Calu3 (cell line): ENCODE measurements at regions not wholly inside any gene's neighbourhood (a gene's known extent, or its start where the extent isn't known, plus 50 kb on each side); places are given as distances from the start of the nearest gene placed in this dataset.

Experiments
- BruUV-seq: library from RNA; stranded (reverse); fragments of 400-500 nt; replicated peaks from 2 replicates; lab custom pipeline; 2021; lab: Mats Ljungman, UMichigan
- CTCF ChIA-PET: fragments of 300-600 bp; sonication (Branson Sonifier 250); formaldehyde crosslinking; loops from one replicate; lab custom pipeline; 2022; ENCODE audit warnings: antibody characterized with exemption; lab: Charles Lee
- DNase-seq: peaks from one replicate; pipeline ENCODE4 v3.0.0; 2022
- H3K27ac Mint-ChIP-seq: one replicate; pipeline ENCODE4 v1.8.0; 2022; ENCODE audit warnings: mixed read lengths; ENCODE audit not compliant: unreplicated experiment
- H3K27me3 Mint-ChIP-seq: one replicate; pipeline ENCODE4 v1.8.0; 2022; ENCODE audit warnings: mixed read lengths; ENCODE audit not compliant: unreplicated experiment
- H3K36me3 Mint-ChIP-seq: one replicate; pipeline ENCODE4 v1.8.0; 2022; ENCODE audit warnings: mild to moderate bottlenecking, moderate library complexity, mixed read lengths; ENCODE audit not compliant: insufficient read depth, unreplicated experiment
- H3K4me1 Mint-ChIP-seq: one replicate; pipeline ENCODE4 v1.8.0; 2022; ENCODE audit warnings: mild to moderate bottlenecking, low read depth, mixed read lengths; ENCODE audit not compliant: unreplicated experiment
- H3K4me3 Mint-ChIP-seq: one replicate; pipeline ENCODE4 v1.8.0; 2022; ENCODE audit warnings: mild to moderate bottlenecking, low read depth, moderate library complexity, mixed read lengths; ENCODE audit not compliant: unreplicated experiment
- H3K9me3 Mint-ChIP-seq: one replicate; pipeline ENCODE4 v1.8.0; 2022; ENCODE audit warnings: low read depth, mixed read lengths; ENCODE audit not compliant: unreplicated experiment
- intact Hi-C: fragments of 100-400 bp; cut with micrococcal nuclease; formaldehyde crosslinking; loops from one replicate; pipeline ENCODE4 v1.10.0; 2022; ENCODE audit not compliant: unreplicated experiment
- TF ChIP-seq, protein P1 (sequence below): fragments of 200-600 bp; IDR thresholded peaks from one replicate; pipeline ENCODE4 v1.8.0; 2022; ENCODE audit warnings: antibody characterized with exemption; ENCODE audit not compliant: unreplicated experiment

- no TSS peak for BruUV-seq
These were observed 604.7 kb downstream of the CBLN2 start for GRCh38 chr18:71939483-71939882.

DNA sequence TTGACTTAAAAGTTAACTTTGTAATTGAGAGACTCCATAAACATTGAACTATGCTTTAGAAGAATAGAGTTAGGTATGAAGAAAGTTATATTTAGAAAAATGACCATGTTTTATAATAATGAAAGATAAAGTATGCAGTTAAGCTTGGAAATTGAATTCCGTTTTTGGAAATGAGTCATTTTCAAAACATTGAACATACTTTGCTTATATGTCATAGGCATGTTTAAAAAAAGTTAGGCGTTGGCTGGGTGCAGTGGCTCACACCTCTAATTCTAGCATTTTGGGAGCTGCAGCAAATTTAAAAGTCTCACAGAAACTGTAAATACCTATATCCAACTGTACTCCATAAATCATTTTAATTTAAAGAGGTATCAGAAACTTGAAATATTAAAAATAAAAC is 607.4 kb downstream of the CBLN2 start:
- peaks cover 2% of the 10 kb centered on the region for H3K9me3 Mint-ChIP-seq
- H3K27ac Mint-ChIP-seq = no peak overlapping the region
- no peaks in the 10 kb centered on the region for H3K4me1 Mint-ChIP-seq
- TF ChIP-seq, protein P1, sequence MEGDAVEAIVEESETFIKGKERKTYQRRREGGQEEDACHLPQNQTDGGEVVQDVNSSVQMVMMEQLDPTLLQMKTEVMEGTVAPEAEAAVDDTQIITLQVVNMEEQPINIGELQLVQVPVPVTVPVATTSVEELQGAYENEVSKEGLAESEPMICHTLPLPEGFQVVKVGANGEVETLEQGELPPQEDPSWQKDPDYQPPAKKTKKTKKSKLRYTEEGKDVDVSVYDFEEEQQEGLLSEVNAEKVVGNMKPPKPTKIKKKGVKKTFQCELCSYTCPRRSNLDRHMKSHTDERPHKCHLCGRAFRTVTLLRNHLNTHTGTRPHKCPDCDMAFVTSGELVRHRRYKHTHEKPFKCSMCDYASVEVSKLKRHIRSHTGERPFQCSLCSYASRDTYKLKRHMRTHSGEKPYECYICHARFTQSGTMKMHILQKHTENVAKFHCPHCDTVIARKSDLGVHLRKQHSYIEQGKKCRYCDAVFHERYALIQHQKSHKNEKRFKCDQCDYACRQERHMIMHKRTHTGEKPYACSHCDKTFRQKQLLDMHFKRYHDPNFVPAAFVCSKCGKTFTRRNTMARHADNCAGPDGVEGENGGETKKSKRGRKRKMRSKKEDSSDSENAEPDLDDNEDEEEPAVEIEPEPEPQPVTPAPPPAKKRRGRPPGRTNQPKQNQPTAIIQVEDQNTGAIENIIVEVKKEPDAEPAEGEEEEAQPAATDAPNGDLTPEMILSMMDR = no peak
- DNase-seq = no peak
- CTCF ChIA-PET = no interaction called here
- H3K36me3 Mint-ChIP-seq = no peaks in the 10 kb centered on the region
- H3K4me3 Mint-ChIP-seq = no peak overlapping the region
- no peaks in the 10 kb centered on the region for H3K27me3 Mint-ChIP-seq
- no TSS peak for BruUV-seq
- intact Hi-C loops = no loop called here

More at GRCh38 chr18:71939483-71939882, 604.7 kb downstream of the CBLN2 start:
- CTCF ChIA-PET = no interaction called here
- TF ChIP-seq, protein P1 = no peak
- no peak overlapping the region for H3K4me3 Mint-ChIP-seq
- intact Hi-C loops = no loop called here
- H3K27me3 Mint-ChIP-seq = no peaks in the 10 kb centered on the region
- no peaks in the 10 kb centered on the region for H3K4me1 Mint-ChIP-seq
- H3K9me3 Mint-ChIP-seq = peaks cover 2% of the 10 kb centered on the region
- no peaks in the 10 kb centered on the region for H3K36me3 Mint-ChIP-seq
- H3K27ac Mint-ChIP-seq = no peak overlapping the region
- DNase-seq = no peak

DNA sequence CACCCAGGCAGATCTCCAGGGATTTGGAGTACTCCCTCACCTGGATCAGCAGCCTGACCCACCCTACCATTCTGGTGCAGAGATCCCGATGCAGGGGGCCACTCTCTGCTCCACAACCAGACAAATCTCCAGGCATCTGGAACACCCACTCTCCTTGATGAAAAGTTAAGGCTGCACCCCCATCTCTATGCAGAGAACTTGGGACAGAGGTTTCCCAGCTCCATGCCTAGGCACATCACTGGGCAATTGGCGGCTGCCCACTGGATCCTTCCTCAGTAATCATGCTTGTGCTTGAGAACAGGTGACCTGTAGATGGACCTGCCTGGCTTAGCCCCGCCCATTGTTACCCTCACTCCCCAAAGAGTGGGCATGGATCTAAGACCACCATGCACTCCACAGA is 624.9 kb downstream of the CBLN2 start:
- Mint-ChIP-seq H3K9me3 (peaks cover 9% of the 10 kb centered on the region), H3K27me3 (no peaks in the 10 kb centered on the region), H3K4me1 (no peaks in the 10 kb centered on the region), H3K27ac (no peak overlapping the region), H3K36me3 (no peaks in the 10 kb centered on the region), H3K4me3 (no peak overlapping the region)
- TF ChIP-seq, protein P1 = no peak
- no peak for DNase-seq
- intact Hi-C loops = no loop called here
- no TSS peak for BruUV-seq
- CTCF ChIA-PET = no interaction called here

- Mint-ChIP-seq H3K4me1 (no peaks in the 10 kb centered on the region), H3K27me3 (no peaks in the 10 kb centered on the region), H3K9me3 (no peaks in the 10 kb centered on the region), H3K27ac (no peak overlapping the region), H3K4me3 (no peak overlapping the region), H3K36me3 (no peaks in the 10 kb centered on the region)
- CTCF ChIA-PET = no interaction called here
- DNase-seq = no peak
- intact Hi-C loops = no loop called here
- TF ChIP-seq, protein P1 = no peak
- BruUV-seq = no TSS peak
These were observed 630.5 kb downstream of the CBLN2 start for GRCh38 chr18:71913641-71914040.
